ENCODE measurements at regions not wholly inside any gene's neighbourhood (a gene's known extent, or its start where the extent isn't known, plus 50 kb on each side); places are given as distances from the start of the nearest gene placed in this dataset.

- Histone ChIP-seq H3K27ac (ENCODE audit: low read depth, low read length) (no peak overlapping the region), H3K4me2 (ENCODE audit: insufficient read depth, low read length) (no peak overlapping the region), H3K4me1 (ENCODE audit: insufficient read depth, low read length) (no peaks in the 10 kb centered on the region), H2AFZ (ENCODE audit: low read length) (no peak overlapping the region), H4K20me1 (ENCODE audit: insufficient read depth, low read length) (no peaks in the 10 kb centered on the region), H3K27me3 (ENCODE audit: insufficient read depth, low read length) (no peaks in the 10 kb centered on the region), H3K9me3 (ENCODE audit: low read depth, low read length) (no peaks in the 10 kb centered on the region), H3K36me3 (ENCODE audit: insufficient read depth, low read length) (no peaks in the 10 kb centered on the region), H3K4me3 (ENCODE audit: insufficient read depth, low read length) (no peak overlapping the region), H3K79me2 (ENCODE audit: insufficient read depth, low read length) (no peaks in the 10 kb centered on the region)
- TF ChIP-seq CTCF (IDR thresholded peaks at IDR 0.05; ENCODE audit: extremely low read depth, low read depth, low read length), result no peak
- DNase-seq (ENCODE audit: insufficient read length, low spot score, missing footprints), result no peak
These were observed 75.1 kb upstream of the SMIM23 start for GRCh38 chr5:171710451-171711024.

GRCh38 chr5:171711571-171711970 lies 74.0 kb upstream of the SMIM23 start:
- Histone ChIP-seq H3K4me3 (ENCODE audit: insufficient read depth, low read length) (no peak overlapping the region), H2AFZ (ENCODE audit: low read length) (no peak overlapping the region), H3K27me3 (ENCODE audit: insufficient read depth, low read length) (no peaks in the 10 kb centered on the region), H3K27ac (ENCODE audit: low read depth, low read length) (no peak overlapping the region), H3K79me2 (ENCODE audit: insufficient read depth, low read length) (no peaks in the 10 kb centered on the region), H3K4me2 (ENCODE audit: insufficient read depth, low read length) (no peak overlapping the region), H4K20me1 (ENCODE audit: insufficient read depth, low read length) (no peaks in the 10 kb centered on the region), H3K36me3 (ENCODE audit: insufficient read depth, low read length) (no peaks in the 10 kb centered on the region), H3K4me1 (ENCODE audit: insufficient read depth, low read length) (no peaks in the 10 kb centered on the region), H3K9me3 (ENCODE audit: low read depth, low read length) (no peaks in the 10 kb centered on the region)
- TF ChIP-seq CTCF (IDR thresholded peaks at IDR 0.05; ENCODE audit: extremely low read depth, low read depth, low read length), result no peak
- DNase-seq (ENCODE audit: insufficient read length, low spot score, missing footprints), result no peak

GRCh38 chr5:171712616-171713015 lies 73.0 kb upstream of the SMIM23 start:
- Histone ChIP-seq H4K20me1 (ENCODE audit: insufficient read depth, low read length) (no peaks in the 10 kb centered on the region), H3K36me3 (ENCODE audit: insufficient read depth, low read length) (no peaks in the 10 kb centered on the region), H3K27me3 (ENCODE audit: insufficient read depth, low read length) (no peaks in the 10 kb centered on the region), H3K79me2 (ENCODE audit: insufficient read depth, low read length) (no peaks in the 10 kb centered on the region), H3K4me1 (ENCODE audit: insufficient read depth, low read length) (no peaks in the 10 kb centered on the region), H3K4me2 (ENCODE audit: insufficient read depth, low read length) (no peak overlapping the region), H3K27ac (ENCODE audit: low read depth, low read length) (no peak overlapping the region), H3K4me3 (ENCODE audit: insufficient read depth, low read length) (no peak overlapping the region), H3K9me3 (ENCODE audit: low read depth, low read length) (no peaks in the 10 kb centered on the region), H2AFZ (ENCODE audit: low read length) (no peak overlapping the region)
- DNase-seq (ENCODE audit: insufficient read length, low spot score, missing footprints), result no peak
- TF ChIP-seq CTCF (IDR thresholded peaks at IDR 0.05; ENCODE audit: extremely low read depth, low read depth, low read length), result no peak

- Histone ChIP-seq H3K79me2 (ENCODE audit: insufficient read depth, low read length) (no peaks in the 10 kb centered on the region), H3K27ac (ENCODE audit: low read depth, low read length) (no peak overlapping the region), H3K4me2 (ENCODE audit: insufficient read depth, low read length) (no peak overlapping the region), H3K27me3 (ENCODE audit: insufficient read depth, low read length) (no peaks in the 10 kb centered on the region), H3K4me1 (ENCODE audit: insufficient read depth, low read length) (no peaks in the 10 kb centered on the region), H3K4me3 (ENCODE audit: insufficient read depth, low read length) (no peak overlapping the region), H4K20me1 (ENCODE audit: insufficient read depth, low read length) (no peaks in the 10 kb centered on the region), H3K36me3 (ENCODE audit: insufficient read depth, low read length) (no peaks in the 10 kb centered on the region), H3K9me3 (ENCODE audit: low read depth, low read length) (no peaks in the 10 kb centered on the region), H2AFZ (ENCODE audit: low read length) (no peak overlapping the region)
- DNase-seq (ENCODE audit: insufficient read length, low spot score, missing footprints), result no peak
- no peak for TF ChIP-seq CTCF (IDR thresholded peaks at IDR 0.05; ENCODE audit: extremely low read depth, low read depth, low read length)
These were observed 72.5 kb upstream of the SMIM23 start for GRCh38 chr5:171713152-171713551.
